ENCODE measurements at regions not wholly inside any gene's neighbourhood (a gene's known extent, or its start where the extent isn't known, plus 50 kb on each side); places are given as distances from the start of the nearest gene placed in this dataset.
A peak's percentile ranks its signal among the peaks of the same experiment; 100 is the strongest.

- CTCF ChIA-PET: no interaction called here
- peak; percentile 9 for DNase-seq
- no peak overlapping the region for H3K4me3 Mint-ChIP-seq
- no peaks in the 10 kb centered on the region for H3K36me3 Mint-ChIP-seq (ENCODE audit: low read depth)
- no peaks in the 10 kb centered on the region for H3K27me3 Mint-ChIP-seq
- H3K27ac Mint-ChIP-seq: no peak overlapping the region
- POLR2A ChIA-PET: no interaction called here
- peaks cover 3% of the 10 kb centered on the region for H3K9me3 Mint-ChIP-seq
- no peaks in the 10 kb centered on the region for H3K4me1 Mint-ChIP-seq
Observed at GRCh38 chr10:131635564-131636015, 265.2 kb upstream of the PPP2R2D start.

GRCh38 chr10:131636116-131636515 is 264.7 kb upstream of the PPP2R2D start:
- H3K4me1 Mint-ChIP-seq: no peaks in the 10 kb centered on the region
- H3K27ac Mint-ChIP-seq: no peak overlapping the region
- POLR2A ChIA-PET: no interaction called here
- H3K9me3 Mint-ChIP-seq: peaks cover 3% of the 10 kb centered on the region
- CTCF ChIA-PET: no interaction called here
- H3K4me3 Mint-ChIP-seq: no peak overlapping the region
- no peak for DNase-seq
- H3K27me3 Mint-ChIP-seq: no peaks in the 10 kb centered on the region
- no peaks in the 10 kb centered on the region for H3K36me3 Mint-ChIP-seq (ENCODE audit: low read depth)

- CTCF ChIA-PET: no interaction called here
- H3K4me1 Mint-ChIP-seq: no peaks in the 10 kb centered on the region
- DNase-seq: peak; percentile 5
- H3K27ac Mint-ChIP-seq: no peak overlapping the region
- no peak overlapping the region for H3K4me3 Mint-ChIP-seq
- POLR2A ChIA-PET: no interaction called here
- H3K9me3 Mint-ChIP-seq: peaks cover 3% of the 10 kb centered on the region
- H3K27me3 Mint-ChIP-seq: no peaks in the 10 kb centered on the region
- H3K36me3 Mint-ChIP-seq (ENCODE audit: low read depth): no peaks in the 10 kb centered on the region
Observed at GRCh38 chr10:131636841-131637724, 263.7 kb upstream of the PPP2R2D start.

GRCh38 chr10:131638049-131638879 is 262.5 kb upstream of the PPP2R2D start:
- peak; percentile 8 for DNase-seq
- Mint-ChIP-seq H3K36me3 (ENCODE audit: low read depth) (no peaks in the 10 kb centered on the region), H3K4me3 (no peak overlapping the region), H3K9me3 (peaks cover 3% of the 10 kb centered on the region), H3K4me1 (no peaks in the 10 kb centered on the region), H3K27me3 (no peaks in the 10 kb centered on the region), H3K27ac (no peak overlapping the region)
- POLR2A ChIA-PET: no interaction called here
- CTCF ChIA-PET: no interaction called here

- Mint-ChIP-seq H3K27ac (no peak overlapping the region), H3K4me3 (no peak overlapping the region), H3K9me3 (peaks cover 3% of the 10 kb centered on the region), H3K27me3 (no peaks in the 10 kb centered on the region), H3K4me1 (no peaks in the 10 kb centered on the region), H3K36me3 (ENCODE audit: low read depth) (no peaks in the 10 kb centered on the region)
- ChIA-PET CTCF (no interaction called here), POLR2A (no interaction called here)
- DNase-seq: peak; percentile 12
Observed at GRCh38 chr10:131638880-131639278, 261.9 kb upstream of the PPP2R2D start.

GRCh38 chr10:131640045-131640644 is 260.7 kb upstream of the PPP2R2D start:
- H3K4me1 Mint-ChIP-seq: no peaks in the 10 kb centered on the region
- no peak overlapping the region for H3K4me3 Mint-ChIP-seq
- peaks cover 3% of the 10 kb centered on the region for H3K9me3 Mint-ChIP-seq
- POLR2A ChIA-PET: no interaction called here
- no peak for DNase-seq
- H3K27ac Mint-ChIP-seq: no peak overlapping the region
- H3K27me3 Mint-ChIP-seq: no peaks in the 10 kb centered on the region
- no peaks in the 10 kb centered on the region for H3K36me3 Mint-ChIP-seq (ENCODE audit: low read depth)
- CTCF ChIA-PET: no interaction called here

GRCh38 chr10:131641231-131641630 is 259.6 kb upstream of the PPP2R2D start:
- Mint-ChIP-seq H3K36me3 (ENCODE audit: low read depth) (no peaks in the 10 kb centered on the region), H3K4me3 (no peak overlapping the region), H3K4me1 (no peaks in the 10 kb centered on the region), H3K27ac (no peak overlapping the region), H3K9me3 (no peaks in the 10 kb centered on the region), H3K27me3 (no peaks in the 10 kb centered on the region)
- DNase-seq: peak; percentile 17
- POLR2A ChIA-PET: no interaction called here
- CTCF ChIA-PET: no interaction called here

GRCh38 chr10:131641898-131642297 is 258.9 kb upstream of the PPP2R2D start:
- Mint-ChIP-seq H3K4me1 (no peaks in the 10 kb centered on the region), H3K9me3 (no peaks in the 10 kb centered on the region), H3K27me3 (no peaks in the 10 kb centered on the region), H3K4me3 (no peak overlapping the region), H3K36me3 (ENCODE audit: low read depth) (no peaks in the 10 kb centered on the region), H3K27ac (no peak overlapping the region)
- POLR2A ChIA-PET: no interaction called here
- CTCF ChIA-PET: no interaction called here
- DNase-seq: no peak

- ChIA-PET CTCF (no interaction called here), POLR2A (no interaction called here)
- Mint-ChIP-seq H3K4me3 (no peak overlapping the region), H3K9me3 (no peaks in the 10 kb centered on the region), H3K4me1 (no peaks in the 10 kb centered on the region), H3K27me3 (no peaks in the 10 kb centered on the region), H3K27ac (no peak overlapping the region), H3K36me3 (ENCODE audit: low read depth) (no peaks in the 10 kb centered on the region)
- no peak for DNase-seq
Observed at GRCh38 chr10:131642966-131643365, 257.8 kb upstream of the PPP2R2D start.

- ChIA-PET POLR2A (no interaction called here), CTCF (no interaction called here)
- H3K27ac Mint-ChIP-seq: no peak overlapping the region
- no peaks in the 10 kb centered on the region for H3K36me3 Mint-ChIP-seq (ENCODE audit: low read depth)
- H3K4me1 Mint-ChIP-seq: no peaks in the 10 kb centered on the region
- no peak for DNase-seq
- no peak overlapping the region for H3K4me3 Mint-ChIP-seq
- no peaks in the 10 kb centered on the region for H3K27me3 Mint-ChIP-seq
- H3K9me3 Mint-ChIP-seq: no peaks in the 10 kb centered on the region
Observed at GRCh38 chr10:131644289-131644688, 256.5 kb upstream of the PPP2R2D start.

- no peak overlapping the region for H3K4me3 Mint-ChIP-seq
Observed at GRCh38 chr10:131644864-131645658, 255.7 kb upstream of the PPP2R2D start.

GRCh38 chr10:131645756-131646155 is 255.1 kb upstream of the PPP2R2D start:
- ChIA-PET POLR2A (no interaction called here), CTCF (no interaction called here)
- Mint-ChIP-seq H3K27me3 (no peaks in the 10 kb centered on the region), H3K4me1 (no peaks in the 10 kb centered on the region), H3K36me3 (ENCODE audit: low read depth) (no peaks in the 10 kb centered on the region), H3K4me3 (no peak overlapping the region), H3K27ac (no peak overlapping the region), H3K9me3 (no peaks in the 10 kb centered on the region)
- DNase-seq: no peak

More at GRCh38 chr10:131644864-131645658, 255.7 kb upstream of the PPP2R2D start:
- ChIA-PET CTCF (no interaction called here), POLR2A (no interaction called here)
- H3K27ac Mint-ChIP-seq: no peak overlapping the region
- H3K4me1 Mint-ChIP-seq: no peaks in the 10 kb centered on the region
- no peaks in the 10 kb centered on the region for H3K36me3 Mint-ChIP-seq (ENCODE audit: low read depth)
- peak; percentile 8 for DNase-seq
- no peaks in the 10 kb centered on the region for H3K9me3 Mint-ChIP-seq
- no peaks in the 10 kb centered on the region for H3K27me3 Mint-ChIP-seq
